HS-5 (cell line): ENCODE measurements at regions not wholly inside any gene's neighbourhood (a gene's known extent, or its start where the extent isn't known, plus 50 kb on each side); places are given as distances from the start of the nearest gene placed in this dataset.

Experiments used
- DNase-seq: peaks from one replicate; pipeline ENCODE4 v3.0.0-alpha.2; 2012; ENCODE audit warnings: low read depth

GRCh38 chr13:50319635-50320255 lies 304.5 kb downstream of the KCNRG start:
- no peak for DNase-seq

- no peak for DNase-seq
Measured at GRCh38 chr13:50320271-50320862, 305.1 kb downstream of the KCNRG start.

DNA sequence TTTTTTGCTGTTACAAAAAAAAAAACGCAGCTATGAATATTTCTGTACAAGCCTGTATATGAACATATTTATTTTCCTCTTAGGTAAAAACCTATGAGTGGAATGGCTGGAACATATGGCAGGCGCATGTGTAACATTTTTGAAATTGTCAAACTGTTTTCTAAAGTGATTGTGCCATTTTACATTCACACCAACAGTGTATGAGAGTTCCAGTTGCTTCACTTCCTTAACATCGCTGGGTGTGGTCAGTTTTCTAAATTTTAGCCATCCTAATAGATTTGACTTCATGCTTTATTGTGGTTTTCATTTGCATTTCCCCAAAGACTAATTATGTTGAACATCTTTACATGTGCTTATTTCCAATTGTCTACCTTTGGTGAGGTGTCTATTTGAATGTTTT lies 306.8 kb downstream of the KCNRG start:
- DNase-seq: no peak

GRCh38 chr13:50323440-50324065 lies 308.3 kb downstream of the KCNRG start:
- DNase-seq: peak; percentile 79

DNA sequence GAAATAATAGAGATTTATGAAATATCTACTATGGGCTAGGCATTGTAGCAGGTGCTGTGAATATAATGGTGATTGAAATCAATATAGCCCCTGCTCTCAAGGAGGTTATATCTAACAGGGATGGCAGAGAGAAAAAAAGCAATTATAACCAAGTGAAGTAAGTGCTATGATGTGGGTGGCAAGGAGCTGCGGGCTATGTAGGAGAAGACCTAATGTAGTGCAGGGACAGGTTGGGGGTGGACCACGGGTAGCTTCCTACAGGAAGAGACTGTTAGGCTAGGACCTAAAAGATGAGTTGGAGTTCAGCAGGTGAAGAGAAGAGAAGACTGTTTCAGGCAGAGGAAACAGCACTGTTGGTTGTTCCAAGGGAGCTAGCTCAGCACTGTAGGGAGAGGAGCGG lies 311.0 kb downstream of the KCNRG start:
- DNase-seq: no peak

GRCh38 chr13:50326811-50327210 lies 311.6 kb downstream of the KCNRG start:
- no peak for DNase-seq

GRCh38 chr13:50334115-50334778 lies 319.0 kb downstream of the KCNRG start:
- DNase-seq: no peak

DNA sequence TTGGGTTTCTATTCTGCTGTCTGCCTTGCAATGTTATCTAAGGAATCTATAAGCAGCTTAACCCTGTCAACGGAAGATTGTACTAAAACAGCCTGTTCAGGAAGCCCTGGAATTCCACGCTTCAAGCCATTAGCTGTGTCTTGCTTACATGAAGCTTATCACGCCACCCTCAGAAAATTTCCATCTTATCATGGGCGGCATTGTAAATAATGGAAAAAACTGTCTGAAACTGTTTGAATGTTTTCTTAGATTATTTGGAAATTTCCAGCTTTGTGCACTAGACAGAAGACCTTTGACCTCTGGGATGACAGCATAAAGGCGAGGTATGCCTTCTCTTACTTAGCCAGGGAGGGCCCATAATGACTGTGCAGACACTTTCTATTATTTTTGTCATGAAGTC lies 319.7 kb downstream of the KCNRG start:
- no peak for DNase-seq

DNA sequence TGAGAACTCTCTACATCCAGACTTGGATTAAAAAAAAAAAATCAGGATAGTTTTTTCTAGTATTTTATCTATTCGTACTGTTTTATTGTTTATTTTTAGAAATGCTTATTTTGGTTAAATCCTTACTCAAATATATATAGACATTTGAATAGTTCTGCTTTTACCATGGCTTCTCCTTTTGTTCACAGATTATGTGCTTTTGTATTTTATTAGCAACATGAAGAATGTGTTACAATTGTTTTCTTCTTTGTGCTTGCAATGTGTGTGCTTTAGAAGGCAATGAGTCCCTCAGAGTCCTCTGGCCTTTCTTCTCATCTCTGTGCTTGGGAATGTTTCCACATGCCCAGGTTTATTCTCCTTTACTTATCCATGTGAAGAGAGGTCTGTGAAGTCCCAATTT lies 324.0 kb downstream of the KCNRG start:
- no peak for DNase-seq

GRCh38 chr13:50340146-50340545 lies 324.9 kb downstream of the KCNRG start:
- no peak for DNase-seq

DNA sequence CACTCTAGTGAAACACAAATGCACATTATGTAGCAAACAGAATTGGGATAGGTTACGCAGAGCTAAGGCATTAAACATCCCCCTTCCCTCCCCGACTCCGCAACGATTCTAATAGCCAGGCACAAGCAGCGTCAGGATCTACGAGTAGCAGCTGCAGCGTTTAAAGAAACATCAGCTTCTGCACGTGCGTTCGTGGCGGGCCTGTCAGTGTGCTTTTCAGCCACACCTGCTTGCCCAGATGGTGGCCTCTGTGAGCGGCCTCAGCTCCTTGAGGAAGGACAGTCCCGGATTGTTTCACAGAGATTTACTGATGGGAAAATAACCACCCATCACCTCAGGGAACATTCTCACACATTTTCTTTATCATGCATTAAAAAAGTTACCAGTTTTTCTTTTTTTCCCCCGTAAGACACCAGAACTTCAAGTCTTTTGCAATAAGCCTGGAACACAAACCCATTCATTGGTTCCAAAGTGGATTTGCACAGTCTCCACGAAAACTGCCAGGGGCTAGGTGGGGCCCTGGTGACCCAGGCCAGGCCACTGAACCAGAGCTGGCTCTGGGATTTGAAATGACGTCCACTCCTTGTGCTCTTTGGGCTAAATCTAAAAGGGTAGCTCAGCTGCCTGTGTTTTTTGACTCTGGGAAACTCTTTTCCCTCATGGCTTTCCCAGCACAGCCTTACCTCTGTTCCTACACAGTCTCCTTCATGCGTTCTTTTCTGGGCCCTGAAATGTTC lies 325.5 kb downstream of the KCNRG start:
- no peak for DNase-seq

- DNase-seq: no peak
Measured at GRCh38 chr13:50341526-50341925, 326.3 kb downstream of the KCNRG start.

GRCh38 chr13:50344717-50345116 lies 329.5 kb downstream of the KCNRG start:
- DNase-seq: no peak

DNA sequence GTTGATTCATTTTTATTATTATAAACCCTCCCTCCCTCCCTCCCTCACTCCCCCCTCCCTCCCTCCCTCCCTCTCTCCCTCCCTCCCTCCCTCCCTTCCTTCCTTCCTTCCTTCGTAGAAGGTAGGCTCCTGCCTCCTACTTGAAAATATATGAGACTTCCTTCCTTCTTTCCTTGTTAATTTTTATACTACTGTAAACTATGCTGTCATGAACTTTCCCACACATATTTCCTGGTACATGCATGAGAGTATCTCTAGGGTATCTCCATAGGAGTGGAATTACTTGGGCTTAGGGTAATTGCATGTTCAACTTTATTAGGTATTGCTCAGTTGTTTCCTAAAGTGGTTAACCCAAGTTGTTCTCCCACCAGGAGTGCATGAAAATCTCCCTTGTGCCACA lies 330.6 kb downstream of the KCNRG start:
- DNase-seq: no peak

GRCh38 chr13:50348371-50348770 lies 333.1 kb downstream of the KCNRG start:
- DNase-seq: no peak

GRCh38 chr13:50352720-50353480 lies 337.7 kb downstream of the KCNRG start:
- no peak for DNase-seq

DNA sequence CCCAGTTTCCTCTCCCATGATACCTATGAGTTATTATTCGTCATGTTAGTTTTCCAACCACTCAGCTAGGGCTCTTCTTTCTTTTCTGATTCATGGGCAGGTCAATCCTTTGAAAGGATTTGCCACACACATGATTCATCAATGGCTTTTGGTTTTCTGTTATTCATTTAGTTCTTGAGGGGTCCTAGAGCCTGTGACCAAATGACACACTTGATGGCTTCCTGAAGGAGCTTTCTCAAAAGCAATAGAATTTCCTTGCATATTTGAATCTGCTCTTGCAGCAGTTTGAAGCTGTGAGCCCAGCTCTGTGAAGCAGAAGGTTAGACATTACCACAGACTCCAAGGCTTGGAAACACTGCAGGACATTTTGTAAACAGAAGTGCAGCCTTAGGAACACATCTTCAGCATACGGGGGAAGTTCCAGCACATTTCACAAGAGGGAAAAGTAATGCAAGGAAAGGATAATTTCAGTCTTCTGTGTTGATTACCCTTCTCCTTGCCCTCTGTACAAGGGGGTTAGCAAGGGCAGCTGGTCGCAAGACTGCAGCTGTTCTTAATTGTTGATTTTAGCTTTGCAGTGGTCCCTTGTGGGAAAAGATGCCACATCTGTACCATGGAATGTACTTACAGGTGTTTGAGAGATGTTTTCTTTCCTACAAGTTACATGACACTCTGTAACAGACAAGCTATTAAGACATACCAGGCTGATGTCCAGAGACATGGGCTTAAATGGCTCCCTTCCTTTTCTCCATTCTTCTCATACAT lies 338.6 kb downstream of the KCNRG start:
- no peak for DNase-seq

DNA sequence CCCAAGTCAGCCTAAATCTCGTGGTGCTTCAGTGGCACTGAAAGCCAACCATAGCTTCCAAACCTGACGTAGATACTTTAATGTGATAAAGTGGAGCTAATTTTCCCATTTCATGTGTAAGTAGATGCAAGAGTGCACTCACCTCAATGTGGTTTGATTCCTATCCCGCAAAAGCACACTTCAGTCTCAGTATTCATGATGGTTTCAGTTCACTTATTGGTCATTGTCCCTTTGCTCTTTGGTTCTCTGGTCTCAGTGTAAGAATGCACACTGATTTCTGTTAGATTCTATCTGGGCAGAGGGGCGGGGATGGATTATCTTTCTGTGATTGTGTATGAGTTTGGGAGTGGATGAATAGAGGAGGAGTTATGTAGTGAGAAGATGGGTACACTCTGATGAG lies 340.6 kb downstream of the KCNRG start:
- no peak for DNase-seq

DNA sequence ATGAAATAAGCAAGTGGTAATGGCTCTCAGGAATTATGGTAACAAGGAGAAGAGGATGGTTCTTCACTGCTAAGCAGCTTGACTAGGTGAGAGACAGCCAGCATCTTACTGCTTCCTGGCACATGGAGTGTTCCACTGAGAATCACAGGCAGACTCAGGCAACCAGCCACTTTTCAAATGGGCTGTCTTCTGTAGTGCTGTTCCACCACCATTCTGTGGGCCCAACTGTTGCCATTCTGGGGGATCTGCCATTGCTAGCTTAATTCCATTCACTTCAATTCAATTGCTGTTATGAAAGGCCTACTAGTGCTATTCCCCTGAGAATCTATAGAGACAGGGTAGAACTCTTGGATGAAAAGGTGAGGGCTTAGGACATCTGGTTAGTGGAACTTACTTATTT lies 341.9 kb downstream of the KCNRG start:
- no peak for DNase-seq

- DNase-seq: no peak
Measured at GRCh38 chr13:50357586-50358118, 342.4 kb downstream of the KCNRG start.
